ENCODE measurements at regions not wholly inside any gene's neighbourhood (a gene's known extent, or its start where the extent isn't known, plus 50 kb on each side); places are given as distances from the start of the nearest gene placed in this dataset.

- no peak for DNase-seq
These were observed 144.1 kb upstream of the AJAP1 start for GRCh38 chr1:4510276-4510691.

- no peak for DNase-seq
These were observed 143.0 kb upstream of the AJAP1 start for GRCh38 chr1:4511374-4511773.

GRCh38 chr1:4512636-4513035 is 141.8 kb upstream of the AJAP1 start:
- DNase-seq, result no peak

GRCh38 chr1:4513685-4514084 is 140.7 kb upstream of the AJAP1 start:
- no peak for DNase-seq

GRCh38 chr1:4515727-4516289 is 138.6 kb upstream of the AJAP1 start:
- no peak for DNase-seq

- no peak for DNase-seq
These were observed 137.8 kb upstream of the AJAP1 start for GRCh38 chr1:4516596-4516995.

GRCh38 chr1:4517186-4517954 is 137.0 kb upstream of the AJAP1 start:
- peak in 1 of 3 experiments; percentile 7 for DNase-seq

GRCh38 chr1:4518621-4519020 is 135.8 kb upstream of the AJAP1 start:
- DNase-seq, result no peak

GRCh38 chr1:4519954-4520353 is 134.5 kb upstream of the AJAP1 start:
- no peak for DNase-seq

- no peak for DNase-seq
These were observed 130.9 kb upstream of the AJAP1 start for GRCh38 chr1:4523551-4523950.

GRCh38 chr1:4526747-4527146 is 127.7 kb upstream of the AJAP1 start:
- DNase-seq, result no peak

GRCh38 chr1:4527819-4528218 is 126.6 kb upstream of the AJAP1 start:
- peak; percentile 30 to 80 (median 49) for DNase-seq

- DNase-seq, result no peak
These were observed 125.8 kb upstream of the AJAP1 start for GRCh38 chr1:4528590-4528989.

GRCh38 chr1:4529446-4530165 is 124.8 kb upstream of the AJAP1 start:
- peak; percentile 29 to 55 (median 51) for DNase-seq

- DNase-seq, result no peak
These were observed 124.1 kb upstream of the AJAP1 start for GRCh38 chr1:4530166-4530785.

- no peak for DNase-seq
These were observed 122.6 kb upstream of the AJAP1 start for GRCh38 chr1:4531842-4532241.

- no peak for DNase-seq
These were observed 121.8 kb upstream of the AJAP1 start for GRCh38 chr1:4532656-4533055.

- no peak for DNase-seq
These were observed 107.5 kb upstream of the AJAP1 start for GRCh38 chr1:4546911-4547310.

GRCh38 chr1:4549930-4550329 is 104.5 kb upstream of the AJAP1 start:
- no peak for DNase-seq

GRCh38 chr1:4550941-4551340 is 103.5 kb upstream of the AJAP1 start:
- DNase-seq, result no peak

- no peak for DNase-seq
These were observed 102.7 kb upstream of the AJAP1 start for GRCh38 chr1:4551706-4552105.

- DNase-seq, result no peak
These were observed 100.6 kb upstream of the AJAP1 start for GRCh38 chr1:4553761-4554160.

- DNase-seq, result no peak
These were observed 100.0 kb upstream of the AJAP1 start for GRCh38 chr1:4554271-4554865.

Measured in NCI-H1417 (cell line).